Epithelial cell of proximal tubule (primary cell): ENCODE measurements at regions not wholly inside any gene's neighbourhood (a gene's known extent, or its start where the extent isn't known, plus 50 kb on each side); places are given as distances from the start of the nearest gene placed in this dataset.

Experiments
- DNase-seq: peaks from one replicate; pipeline ENCODE4 v3.0.0-alpha.2; 2011; ENCODE audit warnings: low read depth
- H3K4me3 ChIP-seq: 2 replicates; pipeline ENCODE4 v1.5.1; 2011; ENCODE audit warnings: low read depth, mild to moderate bottlenecking, low read length
- TF ChIP-seq, protein P1 (sequence below): conservative IDR thresholded peaks from 2 replicates; pipeline ENCODE4 v1.5.1; 2012; ENCODE audit warnings: low read depth, mild to moderate bottlenecking, low read length

DNA sequence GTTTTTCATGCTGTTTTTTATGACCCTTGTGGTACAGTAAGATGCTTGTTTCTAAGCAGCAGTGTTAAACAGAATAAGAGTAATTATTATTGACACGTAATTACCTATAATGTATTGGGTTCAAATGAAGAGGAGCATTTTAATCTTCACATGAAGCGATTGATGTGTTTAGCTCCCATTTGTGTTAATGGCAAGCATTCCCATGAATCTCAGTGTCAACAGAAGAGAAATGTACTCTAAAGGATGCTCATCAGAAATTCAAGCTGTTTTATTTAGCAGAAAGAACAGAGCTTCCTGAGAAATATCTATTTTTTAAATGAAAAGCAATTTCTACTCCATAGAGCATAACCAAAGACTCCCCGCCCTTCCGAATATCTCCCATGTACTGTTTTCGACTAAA is 341.3 kb upstream of the LINC00305 start:
- no peak for DNase-seq
- H3K4me3 ChIP-seq, result no peak overlapping the region
- TF ChIP-seq, protein P1, sequence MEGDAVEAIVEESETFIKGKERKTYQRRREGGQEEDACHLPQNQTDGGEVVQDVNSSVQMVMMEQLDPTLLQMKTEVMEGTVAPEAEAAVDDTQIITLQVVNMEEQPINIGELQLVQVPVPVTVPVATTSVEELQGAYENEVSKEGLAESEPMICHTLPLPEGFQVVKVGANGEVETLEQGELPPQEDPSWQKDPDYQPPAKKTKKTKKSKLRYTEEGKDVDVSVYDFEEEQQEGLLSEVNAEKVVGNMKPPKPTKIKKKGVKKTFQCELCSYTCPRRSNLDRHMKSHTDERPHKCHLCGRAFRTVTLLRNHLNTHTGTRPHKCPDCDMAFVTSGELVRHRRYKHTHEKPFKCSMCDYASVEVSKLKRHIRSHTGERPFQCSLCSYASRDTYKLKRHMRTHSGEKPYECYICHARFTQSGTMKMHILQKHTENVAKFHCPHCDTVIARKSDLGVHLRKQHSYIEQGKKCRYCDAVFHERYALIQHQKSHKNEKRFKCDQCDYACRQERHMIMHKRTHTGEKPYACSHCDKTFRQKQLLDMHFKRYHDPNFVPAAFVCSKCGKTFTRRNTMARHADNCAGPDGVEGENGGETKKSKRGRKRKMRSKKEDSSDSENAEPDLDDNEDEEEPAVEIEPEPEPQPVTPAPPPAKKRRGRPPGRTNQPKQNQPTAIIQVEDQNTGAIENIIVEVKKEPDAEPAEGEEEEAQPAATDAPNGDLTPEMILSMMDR, result no peak

DNA sequence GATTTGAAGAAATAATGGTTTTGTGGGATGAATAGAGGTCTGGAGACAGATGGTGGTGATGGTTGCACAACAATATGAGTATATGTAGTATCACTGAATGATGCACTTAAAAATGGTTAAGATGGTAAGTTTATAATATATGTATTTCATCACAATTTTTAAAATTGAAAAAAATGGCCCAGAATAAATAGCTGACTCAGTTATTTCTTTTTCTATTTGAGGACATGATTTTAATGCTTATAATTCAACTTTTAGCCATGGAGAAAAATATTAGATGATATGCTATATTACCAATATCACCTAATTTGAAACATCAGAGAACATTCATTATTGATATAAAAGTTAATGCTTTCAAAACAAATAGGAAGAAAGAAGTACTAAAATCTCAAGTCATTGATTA is 339.8 kb upstream of the LINC00305 start:
- TF ChIP-seq, protein P1, result no peak
- no peak for DNase-seq
- no peak overlapping the region for H3K4me3 ChIP-seq

GRCh38 chr18:64474773-64475172 is 325.9 kb upstream of the LINC00305 start:
- no peak for DNase-seq
- no peak overlapping the region for H3K4me3 ChIP-seq
- TF ChIP-seq, protein P1, result no peak

GRCh38 chr18:64474255-64474654 is 325.4 kb upstream of the LINC00305 start:
- DNase-seq, result no peak
- TF ChIP-seq, protein P1, result no peak
- no peak overlapping the region for H3K4me3 ChIP-seq

GRCh38 chr18:64449434-64449833 is 300.5 kb upstream of the LINC00305 start:
- H3K4me3 ChIP-seq, result no peak overlapping the region
- no peak for DNase-seq
- TF ChIP-seq, protein P1, result no peak

- DNase-seq, result no peak
Measured at GRCh38 chr18:64444819-64445218, 295.9 kb upstream of the LINC00305 start.

GRCh38 chr18:64438178-64438577 is 289.3 kb upstream of the LINC00305 start:
- no peak overlapping the region for H3K4me3 ChIP-seq
- no peak for DNase-seq
- TF ChIP-seq, protein P1, result no peak

More at GRCh38 chr18:64444819-64445218, 295.9 kb upstream of the LINC00305 start:
- H3K4me3 ChIP-seq, result no peak overlapping the region
- TF ChIP-seq, protein P1, result no peak
